ENCODE measurements at regions not wholly inside any gene's neighbourhood (a gene's known extent, or its start where the extent isn't known, plus 50 kb on each side); places are given as distances from the start of the nearest gene placed in this dataset.

DNA sequence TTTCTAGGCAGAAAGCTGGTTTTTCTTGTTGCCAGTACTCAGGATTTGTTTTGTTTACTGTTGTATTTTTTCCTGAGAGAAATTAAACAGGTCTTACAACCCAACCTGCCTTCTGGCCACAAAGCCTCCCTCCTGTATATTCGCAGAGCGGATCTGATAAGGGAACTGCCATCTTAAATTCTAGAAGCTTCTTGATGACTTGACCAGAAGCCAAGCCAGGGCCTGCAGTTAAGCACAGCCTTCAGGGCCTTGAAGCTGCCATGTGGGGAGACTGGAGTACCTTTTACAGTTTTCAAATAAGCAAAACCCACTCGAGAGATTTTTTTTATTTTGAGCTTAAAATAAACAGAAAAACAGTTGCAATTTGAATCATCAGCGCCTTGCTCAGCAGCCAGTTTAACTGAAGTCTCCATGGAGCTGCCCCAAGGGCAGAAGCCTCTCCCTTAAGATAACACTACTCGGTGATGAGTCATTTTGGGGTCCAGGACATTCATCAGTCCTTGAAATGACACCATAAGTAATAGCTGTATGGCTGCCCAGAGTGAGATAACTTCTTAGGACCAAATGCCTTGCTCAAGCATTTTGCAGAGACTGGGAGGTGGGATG, 51.5 kb upstream of the PHLPP1 start:
- TF ChIP-seq, protein P1, sequence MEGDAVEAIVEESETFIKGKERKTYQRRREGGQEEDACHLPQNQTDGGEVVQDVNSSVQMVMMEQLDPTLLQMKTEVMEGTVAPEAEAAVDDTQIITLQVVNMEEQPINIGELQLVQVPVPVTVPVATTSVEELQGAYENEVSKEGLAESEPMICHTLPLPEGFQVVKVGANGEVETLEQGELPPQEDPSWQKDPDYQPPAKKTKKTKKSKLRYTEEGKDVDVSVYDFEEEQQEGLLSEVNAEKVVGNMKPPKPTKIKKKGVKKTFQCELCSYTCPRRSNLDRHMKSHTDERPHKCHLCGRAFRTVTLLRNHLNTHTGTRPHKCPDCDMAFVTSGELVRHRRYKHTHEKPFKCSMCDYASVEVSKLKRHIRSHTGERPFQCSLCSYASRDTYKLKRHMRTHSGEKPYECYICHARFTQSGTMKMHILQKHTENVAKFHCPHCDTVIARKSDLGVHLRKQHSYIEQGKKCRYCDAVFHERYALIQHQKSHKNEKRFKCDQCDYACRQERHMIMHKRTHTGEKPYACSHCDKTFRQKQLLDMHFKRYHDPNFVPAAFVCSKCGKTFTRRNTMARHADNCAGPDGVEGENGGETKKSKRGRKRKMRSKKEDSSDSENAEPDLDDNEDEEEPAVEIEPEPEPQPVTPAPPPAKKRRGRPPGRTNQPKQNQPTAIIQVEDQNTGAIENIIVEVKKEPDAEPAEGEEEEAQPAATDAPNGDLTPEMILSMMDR (IDR thresholded peaks at IDR 0.05) = no peak
- no peak for TF ChIP-seq POLR2A (IDR thresholded peaks at IDR 0.05)

Measured in esophagus squamous epithelium (tissue), 4 donors.